Vagina (tissue), 2 donors: ENCODE measurements at regions not wholly inside any gene's neighbourhood (a gene's known extent, or its start where the extent isn't known, plus 50 kb on each side); places are given as distances from the start of the nearest gene placed in this dataset.

ENCODE experiments used
- CTCF ChIP-seq, 3 experiments: fragments of 450-650 bp in 2 of 3; fragments of 200-600 bp in 1 of 3; sonication (generic) in 1 of 3; IDR thresholded peaks; one replicate each; pipeline ENCODE4 v1.5.1; 2017 to 2019; ENCODE audit warnings: antibody characterized with exemption in 3 of 3, mild to moderate bottlenecking in 2 of 3, moderate library complexity in 2 of 3
- POLR2A ChIP-seq, 2 donors: fragments of 450-650 bp; IDR thresholded peaks; one replicate each; pipeline ENCODE4 v1.6.1; 2017; ENCODE audit warnings: antibody characterized with exemption in 2 of 2, mild to moderate bottlenecking in 2 of 2, moderate library complexity in 2 of 2
- POLR2AphosphoS5 ChIP-seq, 2 donors: sonication (generic); formaldehyde crosslinking; IDR thresholded peaks; one replicate each; pipeline ENCODE4 v1.9.0; 2017; ENCODE audit warnings: antibody characterized with exemption in 2 of 2, mild to moderate bottlenecking in 2 of 2, low read depth in 1 of 2; ENCODE audit not compliant: insufficient read depth in 1 of 2

GRCh38 chr2:215605214-215605613 lies 169.3 kb upstream of the FN1 start:
- TF ChIP-seq CTCF (IDR thresholded peaks at IDR 0.05) (no peak), POLR2A (IDR thresholded peaks at IDR 0.05) (no peak), POLR2AphosphoS5 (IDR thresholded peaks at IDR 0.05; ENCODE audit: insufficient read depth in 1 of 2, low read depth in 1 of 2) (no peak)
